NCI-H82 treated with DMSO at 0.1 percent for 48 hours (cell line): ENCODE measurements at regions not wholly inside any gene's neighbourhood (a gene's known extent, or its start where the extent isn't known, plus 50 kb on each side); places are given as distances from the start of the nearest gene placed in this dataset.

Source experiments
- DNase-seq: peaks from one replicate; lab custom pipeline; 2025; ENCODE audit not compliant: unreplicated experiment; lab: John Stamatoyannopoulos, UW

GRCh38 chr15:96089405-96090058 is 241.0 kb upstream of the NR2F2 start:
- DNase-seq = peak; percentile 4

GRCh38 chr15:96092186-96092585 is 238.3 kb upstream of the NR2F2 start:
- DNase-seq = no peak

- no peak for DNase-seq
Measured at GRCh38 chr15:96093063-96093462, 237.4 kb upstream of the NR2F2 start.

- DNase-seq = no peak
Measured at GRCh38 chr15:96097661-96098060, 232.8 kb upstream of the NR2F2 start.

GRCh38 chr15:96102631-96103030 is 227.9 kb upstream of the NR2F2 start:
- DNase-seq = no peak

- no peak for DNase-seq
Measured at GRCh38 chr15:96106181-96106580, 224.3 kb upstream of the NR2F2 start.

GRCh38 chr15:96106628-96107027 is 223.9 kb upstream of the NR2F2 start:
- DNase-seq = no peak

- no peak for DNase-seq
Measured at GRCh38 chr15:96107916-96108315, 222.6 kb upstream of the NR2F2 start.

GRCh38 chr15:96108405-96108804 is 222.1 kb upstream of the NR2F2 start:
- DNase-seq = no peak

GRCh38 chr15:96109820-96110219 is 220.7 kb upstream of the NR2F2 start:
- DNase-seq = no peak

GRCh38 chr15:96112018-96112417 is 218.5 kb upstream of the NR2F2 start:
- DNase-seq = no peak

GRCh38 chr15:96115642-96116041 is 214.9 kb upstream of the NR2F2 start:
- DNase-seq = no peak

- DNase-seq = no peak
Measured at GRCh38 chr15:96117270-96117669, 213.2 kb upstream of the NR2F2 start.

- DNase-seq = no peak
Measured at GRCh38 chr15:96119734-96120133, 210.8 kb upstream of the NR2F2 start.

GRCh38 chr15:96121086-96121920 is 209.2 kb upstream of the NR2F2 start:
- DNase-seq = no peak

GRCh38 chr15:96122077-96123027 is 208.1 kb upstream of the NR2F2 start:
- no peak for DNase-seq

GRCh38 chr15:96123028-96123400 is 207.5 kb upstream of the NR2F2 start:
- DNase-seq = no peak

GRCh38 chr15:96123630-96124187 is 206.8 kb upstream of the NR2F2 start:
- DNase-seq = no peak

GRCh38 chr15:96124436-96124835 is 206.1 kb upstream of the NR2F2 start:
- DNase-seq = no peak

- no peak for DNase-seq
Measured at GRCh38 chr15:96125721-96126415, 204.6 kb upstream of the NR2F2 start.

- no peak for DNase-seq
Measured at GRCh38 chr15:96126859-96127258, 203.6 kb upstream of the NR2F2 start.
